GM12872 (cell line): ENCODE measurements at regions not wholly inside any gene's neighbourhood (a gene's known extent, or its start where the extent isn't known, plus 50 kb on each side); places are given as distances from the start of the nearest gene placed in this dataset.

Experiments
- CTCF ChIP-seq: IDR thresholded peaks from 3 replicates; pipeline ENCODE4 v1.5.1; 2011; ENCODE audit warnings: low read depth, mild to moderate bottlenecking, low read length, moderate library complexity; ENCODE audit not compliant: insufficient read depth

DNA sequence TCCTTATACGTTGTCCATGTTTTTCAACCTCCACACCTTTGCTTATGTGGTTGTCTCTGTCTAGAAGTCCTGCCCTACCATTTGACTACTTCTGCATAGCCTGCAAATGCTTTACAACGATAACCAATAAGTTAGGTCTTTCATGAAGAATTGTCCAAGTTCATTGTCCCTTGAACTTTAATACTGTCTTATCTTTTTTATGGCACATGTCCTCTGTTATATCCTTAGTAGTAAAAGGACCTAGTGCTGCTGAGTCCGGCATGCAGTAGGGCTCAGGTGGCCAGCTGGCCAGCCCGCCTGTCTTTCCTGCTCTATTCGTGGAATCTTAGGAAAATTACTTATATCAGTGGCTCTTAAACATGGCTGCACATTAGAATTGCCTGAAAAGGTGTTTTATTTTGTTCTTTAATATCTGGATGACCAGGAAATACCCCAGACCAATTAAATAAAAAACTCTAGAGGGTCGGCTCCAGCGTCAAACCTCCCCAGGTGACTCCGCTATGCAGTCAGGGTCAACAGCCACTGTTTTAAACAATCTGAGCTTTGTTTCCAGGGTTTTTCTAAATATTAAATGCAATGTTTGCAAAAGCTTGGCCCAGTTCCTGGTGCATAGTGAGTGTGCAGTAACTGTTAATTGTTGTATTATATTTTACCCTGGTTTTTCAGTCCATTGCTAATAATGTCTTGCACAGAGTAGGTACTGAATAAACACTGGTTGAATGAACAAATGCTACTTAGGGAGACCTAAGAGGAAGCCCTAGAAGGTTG is 64.6 kb upstream of the SESN3 start:
- TF ChIP-seq CTCF = no peak

DNA sequence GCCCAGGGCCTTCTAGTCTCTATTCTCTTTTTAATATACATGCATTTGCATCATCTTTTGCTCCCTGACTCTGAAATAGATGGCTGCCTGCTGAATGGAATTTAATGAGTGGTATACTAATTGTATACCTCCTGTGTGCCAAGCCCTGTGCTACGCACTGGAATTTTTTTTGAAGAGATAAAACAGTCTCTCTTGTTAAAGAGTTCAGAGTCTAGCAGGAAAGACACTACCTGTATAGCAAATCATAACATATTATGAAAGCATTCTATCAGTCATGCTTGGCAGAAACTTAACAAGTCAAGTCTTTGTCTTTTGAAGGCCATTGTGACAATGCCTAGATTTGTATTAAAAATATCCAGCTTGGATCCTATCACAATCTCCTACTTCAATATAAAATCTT is 63.7 kb upstream of the SESN3 start:
- no peak for TF ChIP-seq CTCF

- no peak for TF ChIP-seq CTCF
Observed at GRCh38 chr11:95293116-95293515, 62.1 kb upstream of the SESN3 start.

- no peak for TF ChIP-seq CTCF
Observed at GRCh38 chr11:95291946-95292345, 60.9 kb upstream of the SESN3 start.

DNA sequence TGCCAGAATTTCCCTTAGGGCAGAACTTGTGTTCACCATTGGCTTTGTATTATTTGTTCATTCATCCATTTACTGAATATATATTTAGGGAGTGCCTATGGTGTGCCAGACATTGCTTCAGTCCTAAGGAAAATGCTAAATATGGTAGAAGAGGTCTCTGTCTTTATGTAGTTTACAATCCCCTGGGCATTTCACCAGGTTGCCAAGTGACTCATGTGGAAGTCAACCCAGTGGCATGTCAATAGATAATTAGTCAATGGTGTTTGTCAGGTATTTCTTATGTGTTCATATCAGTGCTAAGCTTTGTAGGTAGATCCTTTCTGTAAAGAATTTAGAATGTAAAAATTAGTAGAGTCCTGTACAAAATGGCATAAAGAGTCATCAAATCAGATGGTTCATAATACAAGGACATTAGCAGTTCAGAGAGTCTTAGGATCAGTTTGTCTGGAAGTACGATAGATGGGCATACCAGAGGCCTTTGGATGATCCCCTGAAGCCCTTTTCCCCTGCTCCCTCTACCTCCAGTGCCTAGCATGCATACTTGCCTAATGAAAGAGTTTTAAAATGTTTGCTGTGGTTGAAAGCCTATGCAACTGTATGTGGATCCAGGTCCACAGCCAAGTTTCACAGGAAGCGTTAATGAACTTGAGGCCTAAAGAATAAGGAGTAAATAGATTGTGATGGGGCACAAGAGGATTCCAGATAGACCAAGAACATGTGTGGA is 58.5 kb upstream of the SESN3 start:
- TF ChIP-seq CTCF = no peak

- TF ChIP-seq CTCF = no peak
Observed at GRCh38 chr11:95284057-95285052, 53.4 kb upstream of the SESN3 start.

DNA sequence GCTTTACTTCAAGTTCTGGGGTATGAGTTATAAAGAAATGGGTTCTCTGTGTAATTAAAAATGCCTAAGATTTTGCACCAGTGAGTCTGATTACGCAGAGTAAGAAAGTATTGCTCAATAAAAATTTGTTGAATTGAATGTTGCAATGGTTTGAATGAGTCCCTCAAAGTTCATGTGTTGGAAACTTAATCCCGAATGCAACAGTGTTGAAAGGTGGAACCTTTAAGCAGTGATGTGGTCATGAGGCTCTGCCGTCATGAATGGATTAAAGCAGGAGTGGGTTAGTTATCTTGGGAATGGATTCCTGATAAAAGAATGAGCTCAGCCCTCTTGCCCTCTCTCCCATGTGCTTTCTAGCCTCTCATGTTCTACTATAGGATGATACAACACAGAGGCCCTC is 52.6 kb upstream of the SESN3 start:
- TF ChIP-seq CTCF = no peak
